ENCODE measurements at regions not wholly inside any gene's neighbourhood (a gene's known extent, or its start where the extent isn't known, plus 50 kb on each side); places are given as distances from the start of the nearest gene placed in this dataset.

GRCh38 chr10:83881661-83882060, 257.6 kb upstream of the GHITM start:
- TF ChIP-seq CTCF (IDR thresholded peaks at IDR 0.05; ENCODE audit: low read depth, low read length): no peak
- DNase-seq (ENCODE audit: extremely low read depth, low read depth): no peak

- no peak for DNase-seq (ENCODE audit: extremely low read depth, low read depth)
Measured at GRCh38 chr10:83886871-83887270, 252.4 kb upstream of the GHITM start.

GRCh38 chr10:83892737-83893136, 246.6 kb upstream of the GHITM start:
- no peak for DNase-seq (ENCODE audit: extremely low read depth, low read depth)
- TF ChIP-seq CTCF (IDR thresholded peaks at IDR 0.05; ENCODE audit: low read depth, low read length): no peak

More at GRCh38 chr10:83886871-83887270, 252.4 kb upstream of the GHITM start:
- no peak for TF ChIP-seq CTCF (IDR thresholded peaks at IDR 0.05; ENCODE audit: low read depth, low read length)

- TF ChIP-seq CTCF (IDR thresholded peaks at IDR 0.05; ENCODE audit: low read depth, low read length): no peak
Measured at GRCh38 chr10:83896219-83896618, 243.1 kb upstream of the GHITM start.

GRCh38 chr10:83897626-83898025, 241.7 kb upstream of the GHITM start:
- no peak for TF ChIP-seq CTCF (IDR thresholded peaks at IDR 0.05; ENCODE audit: low read depth, low read length)
- no peak for DNase-seq (ENCODE audit: extremely low read depth, low read depth)

More at GRCh38 chr10:83896219-83896618, 243.1 kb upstream of the GHITM start:
- no peak for DNase-seq (ENCODE audit: extremely low read depth, low read depth)

- TF ChIP-seq CTCF (IDR thresholded peaks at IDR 0.05; ENCODE audit: low read depth, low read length): no peak
- no peak for DNase-seq (ENCODE audit: extremely low read depth, low read depth)
Measured at GRCh38 chr10:83908506-83908905, 230.8 kb upstream of the GHITM start.

- TF ChIP-seq CTCF (IDR thresholded peaks at IDR 0.05; ENCODE audit: low read depth, low read length): no peak
- no peak for DNase-seq (ENCODE audit: extremely low read depth, low read depth)
Measured at GRCh38 chr10:83909001-83909400, 230.3 kb upstream of the GHITM start.

Measured in AG09319 (cell line).